22Rv1 (cell line): ENCODE measurements at regions not wholly inside any gene's neighbourhood (a gene's known extent, or its start where the extent isn't known, plus 50 kb on each side); places are given as distances from the start of the nearest gene placed in this dataset.

Experiments used
- H3K27ac ChIP-seq: fragments of 450-650 bp; 2 replicates; pipeline ENCODE4 v1.5.1; 2017
- ZFX ChIP-seq: fragments of 450-650 bp; IDR thresholded peaks from 2 replicates; pipeline ENCODE4 v1.6.1; 2017; ENCODE audit warnings: antibody characterized with exemption, borderline replicate concordance
- TF ChIP-seq, protein P1 (sequence below): fragments of 450-650 bp; IDR thresholded peaks from 2 replicates; pipeline ENCODE4 v1.5.1; 2017; ENCODE audit warnings: mild to moderate bottlenecking

DNA sequence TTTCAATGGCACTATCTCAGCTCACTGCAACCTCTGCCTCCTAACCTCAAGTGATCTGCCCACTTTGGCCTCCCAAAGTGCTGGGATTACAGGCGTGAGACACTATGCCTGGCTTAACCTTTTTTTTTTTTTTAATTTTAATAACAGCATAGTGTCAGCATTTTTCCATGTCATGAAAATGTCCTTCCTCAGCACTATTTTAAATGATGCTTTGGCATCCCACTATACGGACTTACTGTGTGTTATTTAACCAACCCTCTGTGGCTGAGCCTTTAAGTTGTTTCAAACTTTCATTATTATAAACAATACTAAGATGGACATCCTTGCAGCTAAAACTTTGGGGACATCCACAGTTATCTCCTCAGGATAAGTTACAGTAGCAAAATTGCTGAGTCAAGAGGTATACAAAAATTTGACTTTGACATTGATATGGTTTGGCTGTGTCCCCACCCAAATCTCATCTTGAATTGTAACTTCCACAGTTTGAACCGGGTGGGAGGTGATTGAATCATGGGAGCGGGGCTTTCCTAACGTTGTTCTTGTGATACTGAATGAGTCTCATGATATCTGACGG lies 123.8 kb upstream of the JARID2 start:
- TF ChIP-seq, protein P1, sequence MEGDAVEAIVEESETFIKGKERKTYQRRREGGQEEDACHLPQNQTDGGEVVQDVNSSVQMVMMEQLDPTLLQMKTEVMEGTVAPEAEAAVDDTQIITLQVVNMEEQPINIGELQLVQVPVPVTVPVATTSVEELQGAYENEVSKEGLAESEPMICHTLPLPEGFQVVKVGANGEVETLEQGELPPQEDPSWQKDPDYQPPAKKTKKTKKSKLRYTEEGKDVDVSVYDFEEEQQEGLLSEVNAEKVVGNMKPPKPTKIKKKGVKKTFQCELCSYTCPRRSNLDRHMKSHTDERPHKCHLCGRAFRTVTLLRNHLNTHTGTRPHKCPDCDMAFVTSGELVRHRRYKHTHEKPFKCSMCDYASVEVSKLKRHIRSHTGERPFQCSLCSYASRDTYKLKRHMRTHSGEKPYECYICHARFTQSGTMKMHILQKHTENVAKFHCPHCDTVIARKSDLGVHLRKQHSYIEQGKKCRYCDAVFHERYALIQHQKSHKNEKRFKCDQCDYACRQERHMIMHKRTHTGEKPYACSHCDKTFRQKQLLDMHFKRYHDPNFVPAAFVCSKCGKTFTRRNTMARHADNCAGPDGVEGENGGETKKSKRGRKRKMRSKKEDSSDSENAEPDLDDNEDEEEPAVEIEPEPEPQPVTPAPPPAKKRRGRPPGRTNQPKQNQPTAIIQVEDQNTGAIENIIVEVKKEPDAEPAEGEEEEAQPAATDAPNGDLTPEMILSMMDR, result no peak
- TF ChIP-seq ZFX, result no peak
- no peak overlapping the region for H3K27ac ChIP-seq

DNA sequence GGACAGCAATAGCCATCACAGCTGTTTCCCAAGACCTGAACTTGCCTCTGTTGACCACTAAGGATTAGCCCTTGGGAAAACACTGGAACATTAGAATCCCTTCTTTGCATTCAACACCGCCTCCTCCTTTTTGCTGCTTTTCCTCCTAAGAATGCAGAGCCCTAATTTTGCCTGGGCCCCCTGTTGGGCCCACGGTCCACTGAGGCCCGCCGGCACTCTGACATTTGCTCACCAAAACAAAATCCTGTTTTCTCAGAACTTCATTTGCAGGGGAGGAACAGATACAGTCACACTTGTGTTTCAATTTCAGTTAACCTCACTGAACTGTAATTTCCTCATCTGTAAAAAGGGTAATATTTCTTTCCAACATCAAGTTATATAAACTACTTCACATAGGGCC lies 116.0 kb upstream of the JARID2 start:
- no peak for TF ChIP-seq ZFX
- H3K27ac ChIP-seq, result no peak overlapping the region

DNA sequence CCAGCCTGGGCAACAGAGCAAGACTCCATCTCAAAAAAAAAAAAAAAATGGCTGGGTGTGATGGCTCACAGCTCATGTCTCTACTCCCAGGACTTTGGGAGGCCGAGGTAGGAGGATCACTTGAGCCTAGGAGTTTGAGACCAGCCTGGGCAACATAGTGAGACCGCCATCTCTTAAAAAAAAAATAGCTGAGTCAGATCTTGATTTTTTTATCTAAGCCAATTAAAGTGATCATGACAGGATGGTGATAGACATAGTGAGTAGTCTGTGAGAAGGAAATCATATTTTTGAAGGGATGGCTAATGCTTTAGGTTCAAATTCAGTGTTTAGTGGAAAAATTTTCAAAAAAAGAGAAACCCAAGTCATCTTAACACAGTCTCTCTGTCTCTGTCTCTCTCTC lies 114.6 kb upstream of the JARID2 start:
- no peak overlapping the region for H3K27ac ChIP-seq
- no peak for TF ChIP-seq ZFX
- TF ChIP-seq, protein P1, result no peak

DNA sequence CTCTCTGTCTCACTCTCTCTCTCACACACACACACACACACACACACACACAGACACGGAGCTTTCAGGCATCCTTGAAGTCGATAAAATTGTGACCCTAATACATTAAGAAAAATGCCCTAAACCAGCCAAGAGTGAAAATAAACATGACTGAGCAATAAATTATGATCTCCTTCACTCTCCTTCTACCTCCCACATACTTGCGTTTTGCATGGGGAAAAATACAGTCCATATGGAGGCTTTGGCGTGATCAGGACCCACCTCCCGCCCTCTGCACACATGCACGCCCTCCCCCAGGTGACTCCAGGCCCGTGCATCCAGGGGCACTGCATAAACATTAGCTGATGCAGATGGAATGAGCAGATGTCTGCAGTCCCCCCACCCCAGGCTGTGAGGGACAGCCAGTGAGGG lies 114.2 kb upstream of the JARID2 start:
- TF ChIP-seq, protein P1, result no peak
- TF ChIP-seq ZFX, result no peak
- no peak overlapping the region for H3K27ac ChIP-seq

DNA sequence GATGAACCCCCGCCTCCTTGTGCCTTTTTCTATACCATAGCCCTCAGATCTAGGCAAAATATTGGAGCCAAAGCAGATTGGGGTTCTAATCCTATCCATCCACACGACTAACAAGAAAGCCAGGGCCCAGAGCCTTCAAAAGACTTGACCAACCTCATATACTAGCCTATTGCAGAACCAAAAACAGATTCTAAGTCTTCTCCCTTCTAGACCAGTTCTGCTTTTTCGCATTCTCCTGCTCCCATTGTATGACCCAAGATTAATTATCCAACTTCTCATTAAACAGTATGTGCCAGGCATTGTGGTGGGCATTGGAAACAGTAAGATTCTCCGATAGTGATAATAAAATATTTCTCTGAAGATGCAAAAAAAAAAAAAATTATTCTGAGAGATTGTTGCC lies 113.7 kb upstream of the JARID2 start:
- TF ChIP-seq, protein P1, result no peak
- no peak for TF ChIP-seq ZFX
- H3K27ac ChIP-seq, result no peak overlapping the region

DNA sequence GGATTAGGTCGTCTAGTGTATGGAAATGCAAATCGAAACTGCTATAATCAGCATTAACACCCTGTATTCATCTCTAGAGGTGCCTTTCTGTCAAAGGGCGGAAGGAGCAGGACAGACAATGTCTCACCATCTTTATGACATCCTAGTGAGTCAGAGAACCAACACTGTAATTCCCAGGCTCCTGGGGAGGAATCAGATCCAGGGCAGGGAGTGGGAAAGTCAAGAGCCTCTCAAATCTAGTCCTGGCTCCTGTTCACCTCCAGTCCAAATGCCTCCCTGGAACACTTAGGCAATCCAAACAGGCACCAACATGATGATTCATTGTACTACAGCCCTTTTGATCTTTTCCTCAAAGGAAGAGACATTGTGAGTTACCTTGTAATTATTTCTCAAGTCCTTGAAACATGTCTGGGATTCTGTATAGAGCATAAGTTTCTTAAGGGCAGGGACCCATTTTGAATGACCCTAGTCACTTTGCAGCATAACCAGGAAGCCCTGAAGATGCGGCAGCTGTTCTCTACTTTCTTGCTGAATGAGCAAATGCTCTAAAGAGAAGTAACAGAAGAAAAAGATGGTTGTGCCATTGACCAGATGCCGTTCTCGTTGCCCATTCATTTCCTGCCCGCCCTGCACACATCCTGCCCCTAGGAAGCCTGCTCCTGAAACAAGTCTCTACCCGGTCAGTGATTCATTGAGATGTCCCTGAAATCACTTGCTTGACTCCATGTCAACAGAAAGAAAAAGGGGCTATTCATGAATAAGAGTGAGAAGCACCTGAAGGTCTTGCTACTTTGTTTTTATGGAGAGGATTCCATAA lies 112.8 kb upstream of the JARID2 start:
- TF ChIP-seq ZFX, result no peak
- TF ChIP-seq, protein P1, result no peak
- H3K27ac ChIP-seq, result no peak overlapping the region

DNA sequence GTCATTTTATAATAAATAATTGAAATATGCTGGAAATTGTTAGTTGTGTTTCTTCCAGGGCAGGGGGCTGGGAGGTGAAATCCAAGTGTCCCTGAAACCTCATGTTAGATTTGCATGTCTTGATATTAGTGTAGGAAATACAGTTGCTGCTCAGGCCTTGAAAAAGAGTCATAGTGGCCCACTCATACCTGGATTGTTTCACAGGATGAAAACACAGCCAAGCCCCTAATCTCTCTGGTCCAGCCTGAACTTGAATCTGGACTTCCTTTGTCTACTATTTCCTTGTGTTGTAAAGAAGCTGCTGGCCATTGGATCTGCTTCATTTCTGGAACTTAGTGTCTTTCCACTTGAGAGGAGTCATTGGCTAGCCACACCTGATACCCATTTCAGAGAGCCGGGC lies 108.8 kb upstream of the JARID2 start:
- no peak overlapping the region for H3K27ac ChIP-seq
- TF ChIP-seq, protein P1, result no peak
